GM21367 (cell line): ENCODE measurements at regions not wholly inside any gene's neighbourhood (a gene's known extent, or its start where the extent isn't known, plus 50 kb on each side); places are given as distances from the start of the nearest gene placed in this dataset.
"Not testable (repeated sequence)": the region's sequence is repeated elsewhere in the genome, so short reads cannot be mapped to it uniquely, and the experiment has no call there.

Experiments used
- ATAC-seq: cut with Tn5 transposase; IDR thresholded peaks from one replicate; pipeline ENCODE4 v1.9.1; 2021; ENCODE audit not compliant: unreplicated experiment

DNA sequence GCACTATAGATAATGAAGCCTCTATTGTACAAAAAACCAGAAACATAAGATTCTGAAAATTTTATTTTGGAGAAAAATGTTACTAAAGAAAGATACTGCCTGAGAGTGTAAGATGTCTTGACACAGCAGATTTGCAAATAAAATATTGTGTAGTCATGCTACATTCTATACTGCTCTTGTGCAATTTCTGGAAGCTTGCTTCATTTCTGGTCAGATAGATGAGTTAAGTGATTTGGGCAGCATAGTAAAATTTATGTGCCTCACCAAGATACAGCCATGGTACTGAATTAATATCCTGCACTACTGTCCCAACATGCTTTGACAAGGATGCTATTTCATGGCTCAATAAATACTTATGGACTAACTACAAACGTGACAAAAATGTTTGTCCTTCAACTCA is 55.1 kb upstream of the STARD13 start:
- ATAC-seq: no peak

GRCh38 chr13:33341861-33342452 is 56.4 kb upstream of the STARD13 start:
- ATAC-seq: no peak

GRCh38 chr13:33345842-33346241 is 60.3 kb upstream of the STARD13 start:
- ATAC-seq: no peak

GRCh38 chr13:33347861-33348260 is 62.3 kb upstream of the STARD13 start:
- no peak for ATAC-seq

DNA sequence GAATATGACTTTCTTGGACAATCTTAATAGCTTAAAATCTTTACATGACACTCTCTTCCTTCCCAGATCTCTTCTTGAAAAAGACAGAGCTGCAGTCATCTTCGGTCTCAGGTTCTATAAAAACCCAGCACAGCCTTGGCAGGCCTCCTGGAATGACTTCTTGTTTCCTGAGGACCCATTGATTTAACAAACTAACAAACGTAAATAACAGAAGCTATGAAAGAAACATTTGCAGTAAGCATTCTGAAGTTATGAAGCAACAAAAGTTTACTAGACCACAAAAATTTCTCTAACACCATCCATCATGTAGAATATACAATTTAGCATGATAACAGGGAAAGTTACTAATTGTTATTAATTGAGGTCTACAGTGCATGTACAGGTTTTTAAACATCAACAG is 62.8 kb upstream of the STARD13 start:
- ATAC-seq: no peak

DNA sequence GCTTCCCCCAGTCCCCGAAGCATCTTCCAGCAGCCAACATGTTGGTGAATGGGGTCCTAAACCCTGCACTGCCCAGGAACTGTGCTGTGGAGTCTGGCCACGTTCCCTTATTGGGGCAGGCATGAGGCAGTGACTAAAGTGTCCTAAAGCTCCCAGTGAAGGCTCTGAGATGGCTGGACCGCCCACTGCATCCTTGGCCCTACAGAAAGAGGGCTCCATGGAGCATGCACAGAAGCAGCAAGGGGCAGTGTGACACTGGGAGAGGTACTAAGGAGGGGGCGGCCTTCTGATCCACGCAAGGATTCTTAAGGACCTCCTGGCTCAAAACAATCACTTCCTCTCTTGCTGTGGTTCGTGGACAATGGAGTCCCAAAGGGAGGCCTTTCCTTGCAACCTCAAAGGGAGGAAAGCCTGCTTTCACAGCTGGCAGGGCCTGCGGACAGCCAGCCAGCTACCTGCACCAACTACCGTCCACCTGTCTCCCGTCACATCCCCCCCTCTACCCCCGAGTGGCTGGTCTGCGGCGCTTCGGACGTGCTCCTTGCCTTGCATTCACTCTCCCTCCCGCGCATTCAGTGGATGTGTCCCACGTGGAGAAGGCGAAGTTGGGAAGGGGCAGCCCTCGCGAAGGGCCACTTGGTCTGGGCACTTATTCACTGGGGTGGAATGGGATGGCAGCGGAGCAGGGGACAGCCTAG is 63.9 kb upstream of the STARD13 start:
- ATAC-seq: no peak

DNA sequence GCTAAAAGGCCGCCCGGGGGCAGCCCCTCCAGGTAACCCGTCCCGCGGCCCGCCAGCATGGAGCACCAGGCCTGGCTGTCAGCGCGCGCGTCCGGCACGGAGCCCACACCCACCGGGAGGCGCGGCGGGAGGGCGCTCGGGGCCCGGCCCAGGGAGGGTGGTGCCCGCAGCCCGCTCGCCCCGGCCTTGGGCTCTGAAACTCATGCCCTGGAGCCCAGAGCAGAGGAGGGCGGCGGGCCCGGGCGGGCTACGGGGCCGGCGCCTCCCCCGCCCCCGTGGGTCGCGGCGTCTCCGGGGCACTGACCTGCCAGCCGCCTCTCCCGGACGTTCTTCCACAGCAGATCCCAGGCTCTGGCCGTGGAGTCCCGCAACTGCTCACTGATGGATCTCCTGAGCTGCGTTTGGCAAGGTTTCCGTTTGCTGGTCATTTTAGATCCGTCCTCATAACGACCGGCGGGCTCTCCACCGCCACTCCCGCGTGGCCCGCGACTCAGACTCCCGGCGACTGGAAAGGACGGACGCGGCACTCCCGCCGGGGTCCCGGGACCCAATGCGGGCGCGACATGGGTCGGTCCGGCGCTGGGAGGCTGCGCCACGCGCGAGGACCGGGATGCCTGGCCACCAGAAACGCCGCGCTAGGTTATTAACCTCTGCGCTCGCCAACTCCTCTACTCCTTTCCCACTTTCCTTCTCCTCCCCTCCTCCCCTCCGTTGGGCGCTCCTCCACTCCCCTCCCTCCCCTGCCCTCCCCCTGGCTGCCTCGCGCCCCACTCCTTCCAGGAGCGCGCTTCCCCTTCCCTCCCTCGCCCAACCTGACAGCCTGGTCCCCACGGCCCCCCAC is 64.7 kb upstream of the STARD13 start:
- ATAC-seq: no peak

DNA sequence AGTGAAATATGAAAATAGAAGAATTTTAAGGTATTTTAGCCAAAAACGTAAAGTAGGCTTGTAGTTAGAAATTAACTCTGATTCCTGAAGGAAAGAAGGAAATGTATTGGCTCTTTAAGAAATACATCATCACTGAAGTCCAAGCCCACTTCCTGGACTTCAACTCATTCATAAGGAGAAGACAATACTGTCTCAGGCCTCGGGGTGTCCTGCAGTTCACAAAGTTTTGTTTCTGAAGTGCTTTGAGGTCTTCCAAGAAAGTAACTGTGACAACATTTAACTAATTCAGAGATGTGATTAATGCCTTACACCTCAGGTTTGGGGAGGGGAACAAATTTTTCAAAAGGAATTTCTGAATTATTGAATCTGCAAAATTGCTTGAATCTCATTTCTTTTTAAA is 65.8 kb upstream of the STARD13 start:
- ATAC-seq: no peak

GRCh38 chr13:33352041-33352440 is 66.5 kb upstream of the STARD13 start:
- no peak for ATAC-seq

GRCh38 chr13:33352526-33352925 is 67.0 kb upstream of the STARD13 start:
- ATAC-seq: no peak

DNA sequence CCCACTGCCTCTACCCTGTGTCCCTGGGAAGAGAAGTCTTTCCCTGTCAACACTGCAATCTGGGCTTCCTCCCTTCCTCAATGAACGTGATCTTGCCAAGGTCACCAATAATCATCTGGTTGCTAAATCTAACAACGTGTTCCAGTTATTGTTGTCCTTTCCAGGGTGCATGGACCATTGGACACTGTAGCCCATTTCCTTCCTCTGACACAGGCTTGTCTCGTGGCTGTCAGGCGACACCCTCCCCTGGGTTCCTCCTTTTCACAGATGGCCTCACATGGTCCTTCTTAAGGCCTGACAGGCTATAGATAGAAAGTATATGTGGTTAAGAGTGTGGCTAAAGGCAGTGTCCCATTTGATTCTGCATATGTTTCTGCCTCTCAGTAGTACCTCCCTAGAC is 67.7 kb upstream of the STARD13 start:
- peak; percentile 78 for ATAC-seq

DNA sequence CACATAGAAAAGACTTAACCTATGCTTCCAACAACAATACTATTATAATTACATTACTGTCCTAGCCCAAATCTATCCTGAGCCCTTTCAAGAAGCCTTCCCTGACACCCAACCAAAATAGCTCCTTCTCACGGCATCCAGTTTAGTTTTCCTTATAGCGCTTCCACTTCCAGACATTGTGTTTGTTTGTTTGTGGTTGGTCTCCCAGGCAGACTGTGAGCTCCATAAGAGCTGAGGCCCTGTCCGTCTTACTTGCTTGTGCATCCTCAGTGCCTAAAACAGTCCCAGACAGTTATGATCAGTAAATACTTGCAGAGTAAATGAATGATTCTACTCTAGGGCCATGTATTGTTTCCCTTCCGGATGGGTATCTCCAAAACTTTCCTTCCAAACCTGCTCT is 68.1 kb upstream of the STARD13 start:
- no peak for ATAC-seq

DNA sequence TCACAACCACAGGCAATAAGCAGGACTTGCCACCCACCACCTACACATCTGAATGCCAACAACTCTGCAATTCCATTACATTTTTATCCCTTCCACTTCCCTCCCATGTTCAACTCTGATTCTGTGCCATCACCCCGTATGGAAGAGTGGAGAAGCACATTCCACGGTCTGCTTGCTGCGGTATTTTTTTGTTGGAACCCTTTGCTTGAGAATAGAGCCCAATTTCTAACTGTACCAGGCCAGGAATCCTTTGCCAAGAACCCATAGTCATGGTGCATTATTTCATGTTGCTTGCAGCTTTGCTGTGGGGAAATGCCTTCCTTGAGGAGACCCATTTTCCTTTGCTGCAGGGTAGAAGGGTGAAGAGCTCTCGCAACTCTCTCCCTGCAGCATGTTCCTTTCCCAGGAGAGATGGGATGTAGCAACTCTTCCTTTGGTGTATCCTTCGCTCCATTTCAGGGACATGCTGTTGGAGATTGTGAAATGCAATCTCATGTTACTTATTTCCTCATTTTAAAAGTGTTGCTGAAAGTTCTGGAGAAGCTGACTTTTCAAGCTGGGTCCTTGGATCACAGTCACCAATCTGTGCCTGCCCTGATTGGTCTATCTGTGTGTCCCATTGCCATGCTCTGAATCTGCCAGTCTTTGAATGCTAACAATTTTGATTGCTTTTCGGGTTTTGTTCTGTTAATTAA is 69.8 kb upstream of the STARD13 start:
- ATAC-seq: no peak

- ATAC-seq: not testable (repeated sequence)
Measured at GRCh38 chr13:33358076-33358475, 72.5 kb upstream of the STARD13 start.

GRCh38 chr13:33362986-33363727 is 77.6 kb upstream of the STARD13 start:
- ATAC-seq: no peak

DNA sequence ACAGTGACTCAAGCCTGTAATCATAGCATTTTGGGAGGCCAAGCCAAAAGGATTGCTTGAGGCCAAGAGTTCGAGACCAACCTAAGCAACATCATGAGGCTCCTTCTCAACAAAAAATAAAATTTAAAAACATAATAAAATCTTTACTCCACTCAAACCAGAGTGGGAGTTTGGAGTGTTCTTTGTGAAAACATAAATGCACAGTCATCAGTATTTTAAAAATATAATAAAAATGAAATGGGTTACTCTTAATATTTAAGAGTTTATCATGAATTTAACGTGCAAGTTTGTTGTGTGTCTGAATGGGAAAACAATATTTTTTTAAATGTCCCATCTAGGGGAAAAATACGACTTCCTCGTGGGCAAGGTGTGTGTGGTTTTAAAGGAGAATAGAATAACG is 78.6 kb upstream of the STARD13 start:
- no peak for ATAC-seq

DNA sequence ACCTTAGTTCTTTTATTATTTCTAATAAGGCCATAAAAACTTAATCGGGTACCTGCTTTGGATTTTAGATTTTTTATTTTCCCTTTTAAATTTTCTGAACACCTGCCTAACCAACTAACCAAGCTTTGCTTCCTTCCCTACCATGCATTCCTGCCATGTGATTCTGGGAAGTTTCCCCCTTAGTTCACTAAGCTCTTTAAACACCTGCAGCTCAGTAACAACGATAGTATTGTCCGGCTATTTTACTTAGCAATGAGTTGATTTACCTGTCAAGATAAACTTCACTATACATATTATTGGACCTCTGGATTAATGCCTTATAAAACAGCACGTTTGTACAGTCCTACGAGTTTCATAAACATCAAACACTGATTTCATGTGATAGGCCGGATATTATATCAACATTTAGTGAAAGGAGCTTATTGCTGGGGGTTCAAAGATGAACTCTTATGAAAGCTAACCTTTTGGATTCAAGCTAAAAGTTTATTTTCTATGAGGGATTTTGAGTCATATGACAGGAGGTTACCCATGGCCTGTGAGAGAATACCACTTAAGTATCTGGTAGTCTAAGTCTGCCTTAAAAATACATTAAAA is 81.0 kb upstream of the STARD13 start:
- no peak for ATAC-seq

DNA sequence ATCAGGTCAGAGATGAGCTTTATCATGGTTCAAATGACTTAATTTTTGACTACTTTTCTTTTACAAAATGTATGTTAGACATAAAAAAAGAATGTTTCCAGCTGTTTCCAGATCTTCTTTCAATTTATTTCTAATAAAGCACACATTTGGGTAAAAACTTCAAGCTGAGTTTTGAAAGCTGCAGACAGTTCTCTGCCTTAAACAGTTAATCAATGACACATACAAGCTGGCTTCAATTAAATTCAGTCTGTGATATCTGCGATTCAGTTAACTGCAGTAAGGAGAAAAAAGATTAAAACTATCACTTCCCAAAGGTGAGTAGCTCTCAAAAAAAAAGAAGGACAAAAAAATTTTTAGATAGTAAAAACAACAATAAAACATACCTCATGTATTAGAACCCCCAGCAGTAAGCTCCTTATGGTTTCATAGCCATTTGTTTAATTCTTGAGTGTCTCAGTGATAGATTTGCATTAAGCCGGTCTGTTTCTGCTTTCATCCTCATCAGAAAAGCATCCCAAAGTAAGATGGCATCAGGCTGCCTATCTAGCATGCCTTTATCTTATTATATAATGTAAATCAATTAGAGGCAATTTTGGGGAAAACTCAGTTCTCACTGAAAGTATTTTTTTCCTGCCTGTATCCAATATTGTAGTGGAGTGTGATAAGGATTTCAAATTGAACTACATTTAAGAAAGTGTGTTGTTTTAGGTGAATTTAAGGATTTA is 81.8 kb upstream of the STARD13 start:
- no peak for ATAC-seq

- ATAC-seq: peak; percentile 56
Measured at GRCh38 chr13:33367926-33368325, 82.4 kb upstream of the STARD13 start.

DNA sequence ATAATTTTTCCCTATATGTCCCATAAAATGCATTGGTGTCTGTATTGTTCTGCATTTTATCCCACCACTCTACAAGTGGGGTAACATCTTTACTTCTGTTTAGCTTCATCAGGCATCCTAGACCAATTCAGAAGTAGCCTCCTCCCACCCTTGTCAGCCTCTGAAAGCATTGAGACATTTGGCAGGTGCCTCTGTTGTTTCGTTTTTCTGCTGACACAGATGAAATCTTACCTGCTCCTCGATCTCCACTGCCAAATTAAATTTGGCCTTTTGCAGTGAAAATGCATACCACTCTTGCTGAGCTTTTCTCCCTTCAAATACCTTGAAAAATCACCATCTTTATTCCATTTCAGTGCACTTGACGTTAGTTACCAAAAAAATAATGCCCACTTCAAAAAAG is 83.5 kb upstream of the STARD13 start:
- no peak for ATAC-seq
